ENCODE measurements at regions not wholly inside any gene's neighbourhood (a gene's known extent, or its start where the extent isn't known, plus 50 kb on each side); places are given as distances from the start of the nearest gene placed in this dataset.

GRCh38 chr7:153388611-153389010, 629.1 kb downstream of the ACTR3B start:
- no peak for TF ChIP-seq EZH2 (IDR thresholded peaks at IDR 0.05; ENCODE audit: borderline replicate concordance, low read length)
- TF ChIP-seq, protein P1, sequence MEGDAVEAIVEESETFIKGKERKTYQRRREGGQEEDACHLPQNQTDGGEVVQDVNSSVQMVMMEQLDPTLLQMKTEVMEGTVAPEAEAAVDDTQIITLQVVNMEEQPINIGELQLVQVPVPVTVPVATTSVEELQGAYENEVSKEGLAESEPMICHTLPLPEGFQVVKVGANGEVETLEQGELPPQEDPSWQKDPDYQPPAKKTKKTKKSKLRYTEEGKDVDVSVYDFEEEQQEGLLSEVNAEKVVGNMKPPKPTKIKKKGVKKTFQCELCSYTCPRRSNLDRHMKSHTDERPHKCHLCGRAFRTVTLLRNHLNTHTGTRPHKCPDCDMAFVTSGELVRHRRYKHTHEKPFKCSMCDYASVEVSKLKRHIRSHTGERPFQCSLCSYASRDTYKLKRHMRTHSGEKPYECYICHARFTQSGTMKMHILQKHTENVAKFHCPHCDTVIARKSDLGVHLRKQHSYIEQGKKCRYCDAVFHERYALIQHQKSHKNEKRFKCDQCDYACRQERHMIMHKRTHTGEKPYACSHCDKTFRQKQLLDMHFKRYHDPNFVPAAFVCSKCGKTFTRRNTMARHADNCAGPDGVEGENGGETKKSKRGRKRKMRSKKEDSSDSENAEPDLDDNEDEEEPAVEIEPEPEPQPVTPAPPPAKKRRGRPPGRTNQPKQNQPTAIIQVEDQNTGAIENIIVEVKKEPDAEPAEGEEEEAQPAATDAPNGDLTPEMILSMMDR (conservative IDR thresholded peaks at IDR 0.05 in 1 of 2, IDR thresholded peaks at IDR 0.05 in 1 of 2; ENCODE audit: extremely low read depth in 1 of 2, insufficient read depth in 1 of 2, low read depth in 1 of 2, low read length in 2 of 2), result no peak
